Psoas muscle (tissue), 7 donors: ENCODE measurements at regions not wholly inside any gene's neighbourhood (a gene's known extent, or its start where the extent isn't known, plus 50 kb on each side); places are given as distances from the start of the nearest gene placed in this dataset.

Experiments
- ATAC-seq, 4 donors: fragments of 200-7000 bp; cut with Tn5 transposase; one replicate each; pipeline ENCODE4 v1.9.1; 2020; ENCODE audit warnings: moderate library complexity in 3 of 4, mild to moderate bottlenecking in 2 of 4
- DNase-seq, 2 donors: peaks; one replicate each; pipeline ENCODE4 v3.0.0-alpha.2; 2020
- H3K27ac ChIP-seq: fragments of 200-600 bp; one replicate; pipeline ENCODE4 v1.8.0; 2022
- H3K27me3 ChIP-seq, 3 donors: fragments of 200-600 bp in 1 of 3; one replicate each; pipeline versions ENCODE4 v1.6.1 to v1.8.0; 2013 to 2022; ENCODE audit warnings: low read length in 2 of 3, mild to moderate bottlenecking in 2 of 3, moderate library complexity in 1 of 3; ENCODE audit not compliant: insufficient read depth in 3 of 3
- H3K36me3 ChIP-seq, 2 donors: fragments of 200-600 bp in 1 of 2; one replicate each; pipeline versions ENCODE4 v1.6.1 to v1.8.0; 2013 to 2022; ENCODE audit warnings: low read depth in 1 of 2, mild to moderate bottlenecking in 1 of 2, moderate library complexity in 1 of 2; ENCODE audit not compliant: insufficient read depth in 1 of 2
- H3K4me1 ChIP-seq: fragments of 200-600 bp; one replicate; pipeline ENCODE4 v1.8.0; 2022
- H3K4me3 ChIP-seq: fragments of 200-600 bp; one replicate; pipeline ENCODE4 v1.8.0; 2022; ENCODE audit warnings: mild to moderate bottlenecking
- H3K9me3 ChIP-seq: fragments of 200-600 bp; one replicate; pipeline ENCODE4 v1.8.0; 2022
- CTCF ChIP-seq: fragments of 200-600 bp; IDR thresholded peaks from one replicate; pipeline ENCODE4 v1.8.0; 2022; ENCODE audit warnings: antibody characterized with exemption
- WGBS, 3 donors: extraction: QIAGEN DNeasy Blood & Tissue Kit; methylation state at CpG; one replicate each; pipeline versions ENCODE4 v1.1.6 to v1.1.7; 2013; 5-methylcytosine and 5-hydroxymethylcytosine counted together
- intact Hi-C, 2 donors: fragments of 100-400 bp; cut with DNase I; formaldehyde crosslinking; loops; one replicate each; pipeline versions ENCODE4 v1.11.0 to v1.14.2; 2022
- donor health status: healthy with polysubstance abuse.
- donor health status: DM: no; HTN: no; CAD: no; lungs with moderate emphysema.
- donor health status: Bipolar disorder and iron deficiency.
- donor health status: healthy.
- donor health status: DM: yes; HTN: yes; CAD: no.
- donor health status: DM: no; HTN: no; CAD: no.
- donor health status: DM: yes; HTN: yes; CAD: no.

- no peaks in the 10 kb centered on the region for H3K27me3 ChIP-seq
These were observed 156.6 kb downstream of the NR4A2 start for GRCh38 chr2:156175946-156176345.

DNA sequence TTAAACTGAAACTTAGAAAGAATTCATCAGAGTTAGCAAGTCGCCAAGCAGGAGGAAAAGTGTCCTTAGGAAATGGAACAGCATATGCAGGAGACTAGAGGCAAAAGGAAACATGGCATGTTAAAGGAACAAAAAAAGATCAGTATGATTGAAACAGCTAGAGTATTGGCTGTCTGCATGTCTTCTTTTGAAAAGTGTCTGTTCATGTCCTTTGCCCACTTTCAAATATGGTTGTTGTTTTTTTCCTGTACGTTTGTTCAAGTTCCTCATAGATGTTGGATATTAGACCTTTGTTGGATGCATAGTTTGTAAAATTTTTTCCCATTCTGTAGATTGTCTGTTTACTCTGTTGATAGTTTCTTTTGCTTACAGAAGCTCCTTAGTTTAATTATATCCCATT lies 161.6 kb downstream of the NR4A2 start:
- no peaks in the 10 kb centered on the region for H3K9me3 ChIP-seq
- H3K36me3 ChIP-seq, result no peaks in the 10 kb centered on the region
- ATAC-seq (no peak), DNase-seq (no peak)
- no peak overlapping the region for H3K4me3 ChIP-seq
- TF ChIP-seq CTCF, result no peak
- no peaks in the 10 kb centered on the region for H3K27me3 ChIP-seq
- intact Hi-C loops, result no loop called here
- 48 to 65% (median 49%) methylated on average over 2 of the region's 2 CpGs for WGBS, 3 donors
- no peak overlapping the region for H3K27ac ChIP-seq
- H3K4me1 ChIP-seq, result no peaks in the 10 kb centered on the region

More at GRCh38 chr2:156175946-156176345, 156.6 kb downstream of the NR4A2 start:
- ATAC-seq, result no peak
- DNase-seq, result no peak
- intact Hi-C loops, result no loop called here
- 77 to 88% (median 84%) methylated on average over 2 of the region's 2 CpGs for WGBS, 3 donors
- no peaks in the 10 kb centered on the region for H3K9me3 ChIP-seq
- no peak for TF ChIP-seq CTCF
- H3K36me3 ChIP-seq, result no peaks in the 10 kb centered on the region
- no peaks in the 10 kb centered on the region for H3K4me1 ChIP-seq
- no peak overlapping the region for H3K4me3 ChIP-seq
- no peak overlapping the region for H3K27ac ChIP-seq

DNA sequence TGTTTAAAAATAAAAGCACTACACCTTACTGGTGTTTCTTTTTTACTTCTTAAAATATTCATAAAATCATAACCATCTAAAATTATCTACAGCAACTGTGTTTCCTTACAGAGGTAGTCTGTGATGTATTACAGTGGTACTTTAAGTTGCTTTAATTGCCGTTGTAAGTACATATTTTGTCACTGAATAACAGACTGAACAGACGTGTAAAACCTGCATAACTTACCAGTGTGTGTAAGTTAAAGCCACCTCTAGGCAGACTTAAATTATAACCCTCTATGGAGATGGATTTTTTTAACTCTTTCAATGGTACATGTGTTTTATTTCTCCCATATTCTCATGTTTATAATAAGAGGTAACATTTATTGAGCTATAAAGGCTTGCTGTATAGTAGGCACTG lies 166.8 kb downstream of the NR4A2 start:
- H3K4me1 ChIP-seq, result no peaks in the 10 kb centered on the region
- no peaks in the 10 kb centered on the region for H3K9me3 ChIP-seq
- ATAC-seq, result no peak
- no peak overlapping the region for H3K4me3 ChIP-seq
- H3K27me3 ChIP-seq, result no peaks in the 10 kb centered on the region
- WGBS, 3 donors, result 46 to 53% (median 51%) methylated on average over 2 of the region's 2 CpGs
- intact Hi-C loops, result no loop called here
- no peak for DNase-seq
- TF ChIP-seq CTCF, result no peak
- no peak overlapping the region for H3K27ac ChIP-seq
- H3K36me3 ChIP-seq, result no peaks in the 10 kb centered on the region

DNA sequence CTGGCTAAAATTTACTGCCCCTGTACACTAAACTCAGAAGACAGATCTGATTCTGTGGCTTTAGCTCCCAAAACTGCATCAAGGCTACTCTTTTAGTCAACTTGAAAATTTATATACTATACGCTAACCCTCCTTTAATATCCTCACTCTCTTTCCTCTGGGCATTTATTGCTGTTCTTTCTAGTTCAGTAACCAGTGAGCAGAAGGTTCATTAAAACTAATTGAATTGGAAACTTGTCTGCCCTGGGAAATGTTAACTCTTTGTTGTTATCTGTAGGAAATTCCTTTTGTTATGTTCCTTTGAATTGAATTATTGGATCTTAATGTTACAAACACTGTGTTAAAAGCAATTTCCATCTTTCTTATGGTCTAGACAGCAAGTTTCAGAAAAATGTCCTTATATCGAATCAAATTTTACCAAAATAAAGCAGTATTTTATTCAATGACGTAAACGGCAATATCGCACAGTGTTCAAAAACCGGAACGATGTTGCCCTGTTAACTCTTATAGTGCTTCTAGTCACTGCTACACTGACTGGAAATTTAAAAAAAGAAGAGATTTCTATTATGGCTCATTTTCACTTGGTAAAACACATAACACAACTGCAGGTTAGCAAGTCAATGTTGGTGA lies 168.3 kb downstream of the NR4A2 start:
- DNase-seq (no peak), ATAC-seq (no peak)
- Histone ChIP-seq H3K9me3 (no peaks in the 10 kb centered on the region), H3K4me1 (no peaks in the 10 kb centered on the region), H3K4me3 (no peak overlapping the region), H3K36me3 (no peaks in the 10 kb centered on the region), H3K27me3 (no peaks in the 10 kb centered on the region), H3K27ac (no peak overlapping the region)
- WGBS, 3 donors, result 89 to 93% (median 90%) methylated on average over 7 of the region's 7 CpGs
- TF ChIP-seq CTCF, result no peak
- intact Hi-C loops, result no loop called here

DNA sequence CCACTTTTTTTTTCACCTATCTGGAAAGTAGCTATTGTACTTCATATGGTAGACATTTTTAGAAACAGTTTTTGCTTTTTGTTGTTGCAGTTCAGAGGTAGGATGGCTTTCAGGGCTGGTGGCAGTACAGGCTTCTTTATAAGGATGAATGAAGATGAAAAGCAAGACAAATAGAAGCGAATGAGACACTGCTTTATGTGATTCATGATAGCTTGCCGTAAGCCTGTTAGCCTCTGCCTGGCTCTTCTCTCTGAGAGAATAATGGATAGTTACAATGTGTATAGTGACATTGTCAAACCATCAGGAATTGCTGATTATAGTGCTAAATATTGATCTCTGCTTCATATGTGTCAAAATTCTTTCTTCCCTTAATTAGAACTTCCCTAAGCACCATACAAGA lies 173.7 kb downstream of the NR4A2 start:
- no peak for DNase-seq
- no peak for ATAC-seq
- Histone ChIP-seq H3K9me3 (no peaks in the 10 kb centered on the region), H3K36me3 (no peaks in the 10 kb centered on the region), H3K4me3 (no peak overlapping the region), H3K27ac (no peak overlapping the region), H3K4me1 (no peaks in the 10 kb centered on the region), H3K27me3 (no peaks in the 10 kb centered on the region)
- no peak for TF ChIP-seq CTCF
- intact Hi-C loops, result no loop called here
- WGBS, 3 donors, result 76 to 89% (median 77%) methylated on average over 2 of the region's 2 CpGs
